Neuronal stem cell (in vitro differentiated cells): ENCODE measurements at regions not wholly inside any gene's neighbourhood (a gene's known extent, or its start where the extent isn't known, plus 50 kb on each side); places are given as distances from the start of the nearest gene placed in this dataset.
A peak's percentile ranks its signal among the peaks of the same experiment; 100 is the strongest.

Source experiments
- DNase-seq: peaks from one replicate; pipeline ENCODE4 v3.0.0-alpha.2; 2013; ENCODE audit warnings: low spot score
- H2AFZ ChIP-seq: one replicate; pipeline ENCODE4 v1.6.1; 2013; ENCODE audit warnings: mild to moderate bottlenecking, low read length, inconsistent platforms
- H2AK5ac ChIP-seq: 2 replicates; pipeline ENCODE4 v1.6.1; 2013; ENCODE audit warnings: low read depth, mild to moderate bottlenecking, inconsistent platforms, low read length, moderate library complexity, mixed read lengths
- H2BK120ac ChIP-seq: 2 replicates; pipeline ENCODE4 v1.6.1; 2013; ENCODE audit warnings: low read depth, mild to moderate bottlenecking, inconsistent platforms, low read length, moderate library complexity, mixed read lengths
- H2BK12ac ChIP-seq: one replicate; pipeline ENCODE4 v1.6.1; 2013; ENCODE audit warnings: low read length, inconsistent platforms
- H2BK15ac ChIP-seq: 2 replicates; pipeline ENCODE4 v1.6.1; 2013; ENCODE audit warnings: mild to moderate bottlenecking, low read length, inconsistent platforms, mixed read lengths
- H2BK5ac ChIP-seq: one replicate; pipeline ENCODE4 v1.6.1; 2013; ENCODE audit warnings: inconsistent platforms, mild to moderate bottlenecking, low read length, moderate library complexity
- H3K14ac ChIP-seq: one replicate; pipeline ENCODE4 v1.6.1; 2013; ENCODE audit warnings: low read length, inconsistent platforms
- H3K18ac ChIP-seq: 2 replicates; pipeline ENCODE4 v1.6.1; 2013; ENCODE audit warnings: low read length, inconsistent platforms
- H3K23ac ChIP-seq: 2 replicates; pipeline ENCODE4 v1.6.1; 2013; ENCODE audit warnings: low read depth, mild to moderate bottlenecking, mixed read lengths, low read length, inconsistent platforms; ENCODE audit not compliant: poor library complexity
- H3K27ac ChIP-seq: replicated peaks from 3 replicates; pipeline ENCODE4 v1.5.1; 2013; ENCODE audit warnings: low read length, inconsistent platforms
- H3K27me3 ChIP-seq, 3 experiments: 2 replicates each; pipeline ENCODE4 v1.6.1; 2013; ENCODE audit warnings: low read length in 3 of 3, mild to moderate bottlenecking in 2 of 3, inconsistent platforms in 1 of 3, low read depth in 1 of 3, mixed read lengths in 1 of 3, moderate library complexity in 1 of 3; ENCODE audit not compliant: control insufficient read depth in 3 of 3, insufficient read depth in 3 of 3
- H3K36me3 ChIP-seq, 2 donors: replicated peaks in 1 of 2; 2 replicates each; pipeline ENCODE4 v1.6.1; 2013; ENCODE audit warnings: low read length in 2 of 2; ENCODE audit not compliant: control insufficient read depth in 2 of 2, insufficient read depth in 2 of 2
- H3K4ac ChIP-seq: 2 replicates; pipeline ENCODE4 v1.6.1; 2013; ENCODE audit warnings: inconsistent platforms, mild to moderate bottlenecking, low read length, moderate library complexity
- H3K4me1 ChIP-seq, 2 donors: 1 replicate in 1 of 2; 2 replicates in 1 of 2; pipeline ENCODE4 v1.6.1; 2013; ENCODE audit warnings: low read length in 2 of 2, low read depth in 1 of 2; ENCODE audit not compliant: control insufficient read depth in 2 of 2, insufficient read depth in 1 of 2
- H3K4me2 ChIP-seq: one replicate; pipeline ENCODE4 v1.6.1; 2013; ENCODE audit warnings: mild to moderate bottlenecking, low read length, inconsistent platforms; ENCODE audit not compliant: insufficient read depth, poor library complexity, severe bottlenecking
- H3K4me3 ChIP-seq, 2 donors: 2 replicates each; pipeline ENCODE4 v1.5.1; 2013; ENCODE audit warnings: low read length in 2 of 2, mild to moderate bottlenecking in 2 of 2, inconsistent platforms in 1 of 2, moderate library complexity in 1 of 2
- H3K79me1 ChIP-seq: one replicate; pipeline ENCODE4 v1.6.1; 2013; ENCODE audit warnings: low read depth, mild to moderate bottlenecking, inconsistent platforms, low read length, moderate library complexity
- H3K9ac ChIP-seq: one replicate; pipeline ENCODE4 v1.6.1; 2013; ENCODE audit warnings: mild to moderate bottlenecking, low read depth, low read length, inconsistent platforms; ENCODE audit not compliant: poor library complexity
- H3K9me3 ChIP-seq, 2 donors: replicated peaks in 1 of 2; 2 replicates each; pipeline versions ENCODE3 to v1.6.1; 2013; ENCODE audit warnings: low read length in 2 of 2, mild to moderate bottlenecking in 2 of 2, inconsistent platforms in 1 of 2, low read depth in 1 of 2, mixed read lengths in 1 of 2, moderate library complexity in 1 of 2; ENCODE audit not compliant: control insufficient read depth in 2 of 2, insufficient read depth in 1 of 2
- H4K8ac ChIP-seq: one replicate; pipeline ENCODE4 v1.6.1; 2013; ENCODE audit warnings: low read depth, mild to moderate bottlenecking, inconsistent platforms, low read length, moderate library complexity
- H4K91ac ChIP-seq: one replicate; pipeline ENCODE4 v1.6.1; 2013; ENCODE audit warnings: low read length, low read depth, mild to moderate bottlenecking, inconsistent platforms; ENCODE audit not compliant: poor library complexity
- WGBS, 2 donors: extraction: QIAGEN DNeasy Blood & Tissue Kit; methylation state at CpG; one replicate each; pipeline ENCODE4 v1.1.7; 2013; ENCODE audit warnings: missing lambda C conversion rate in 2 of 2, mixed read lengths in 1 of 2; ENCODE audit not compliant: insufficient read length in 2 of 2, insufficient replicate concordance in 1 of 2; ENCODE audit errors: extremely low coverage in 2 of 2; 5-methylcytosine and 5-hydroxymethylcytosine counted together

- no peaks in the 10 kb centered on the region for H3K9me3 ChIP-seq
- peaks cover 1% of the 10 kb centered on the region for H3K79me1 ChIP-seq
- no peak overlapping the region for H2AFZ ChIP-seq
- no peak overlapping the region for H3K14ac ChIP-seq
- no peaks in the 10 kb centered on the region for H3K27me3 ChIP-seq
- H2AK5ac ChIP-seq = no peak overlapping the region
- no peak overlapping the region for H3K23ac ChIP-seq
- DNase-seq = no peak
- H2BK15ac ChIP-seq = no peak overlapping the region
- no peaks in the 10 kb centered on the region for H3K4me1 ChIP-seq
- no peak overlapping the region for H2BK5ac ChIP-seq
- no peak overlapping the region for H3K27ac ChIP-seq
- no peak overlapping the region for H2BK120ac ChIP-seq
- H3K9ac ChIP-seq = no peak overlapping the region
- H2BK12ac ChIP-seq = no peak overlapping the region
- no peaks in the 10 kb centered on the region for H3K36me3 ChIP-seq
- H4K91ac ChIP-seq = no peak overlapping the region
- H4K8ac ChIP-seq = no peak overlapping the region
- WGBS, 2 donors = no CpG with 5 or more reads among the region's 2 CpGs
- H3K4me3 ChIP-seq = no peak overlapping the region
- no peak overlapping the region for H3K4ac ChIP-seq
- H3K4me2 ChIP-seq = no peak overlapping the region
- H3K18ac ChIP-seq = no peak overlapping the region
These were observed 215.6 kb upstream of the ATP2B1 start for GRCh38 chr12:89924191-89924590.

GRCh38 chr12:89923091-89923490 is 214.5 kb upstream of the ATP2B1 start:
- H3K14ac ChIP-seq = no peak overlapping the region
- H3K79me1 ChIP-seq = peaks cover 1% of the 10 kb centered on the region
- no peak overlapping the region for H2BK120ac ChIP-seq
- H3K9ac ChIP-seq = no peak overlapping the region
- H2BK15ac ChIP-seq = no peak overlapping the region
- H3K4me2 ChIP-seq = no peak overlapping the region
- no peak for DNase-seq
- H3K27ac ChIP-seq = no peak overlapping the region
- no peak overlapping the region for H2AK5ac ChIP-seq
- H3K23ac ChIP-seq = no peak overlapping the region
- no peak overlapping the region for H3K4me3 ChIP-seq
- H2BK5ac ChIP-seq = no peak overlapping the region
- no peaks in the 10 kb centered on the region for H3K36me3 ChIP-seq
- H3K9me3 ChIP-seq = no peaks in the 10 kb centered on the region
- H3K4me1 ChIP-seq = no peaks in the 10 kb centered on the region
- no peak overlapping the region for H2BK12ac ChIP-seq
- H3K4ac ChIP-seq = no peak overlapping the region
- H3K27me3 ChIP-seq = no peaks in the 10 kb centered on the region
- no peak overlapping the region for H3K18ac ChIP-seq
- no peak overlapping the region for H4K8ac ChIP-seq
- no peak overlapping the region for H2AFZ ChIP-seq
- H4K91ac ChIP-seq = no peak overlapping the region

- Histone ChIP-seq H3K18ac (no peak overlapping the region), H3K9me3 (no peaks in the 10 kb centered on the region), H3K4me2 (no peak overlapping the region), H4K8ac (no peak overlapping the region), H3K27me3 (no peaks in the 10 kb centered on the region), H2AFZ (peak overlapping the region; percentile 11), H3K4me3 (no peak overlapping the region), H2BK15ac (no peak overlapping the region), H3K36me3 (no peaks in the 10 kb centered on the region), H3K9ac (no peak overlapping the region), H3K27ac (no peak overlapping the region), H2BK5ac (no peak overlapping the region), H2BK12ac (no peak overlapping the region), H4K91ac (no peak overlapping the region), H3K4ac (no peak overlapping the region), H2AK5ac (no peak overlapping the region), H2BK120ac (no peak overlapping the region), H3K79me1 (peaks cover 1% of the 10 kb centered on the region), H3K4me1 (no peaks in the 10 kb centered on the region), H3K14ac (no peak overlapping the region), H3K23ac (no peak overlapping the region)
- no peak for DNase-seq
- WGBS, 2 donors = no CpG with 5 or more reads among the region's 6 CpGs
These were observed 212.2 kb upstream of the ATP2B1 start for GRCh38 chr12:89920866-89921265.

GRCh38 chr12:89919241-89919906 is 210.7 kb upstream of the ATP2B1 start:
- Histone ChIP-seq H2BK120ac (no peak overlapping the region), H3K27me3 (no peaks in the 10 kb centered on the region), H3K14ac (peak overlapping the region; percentile 6), H3K79me1 (peaks cover 1% of the 10 kb centered on the region), H3K23ac (no peak overlapping the region), H2AFZ (no peak overlapping the region), H3K4me2 (no peak overlapping the region), H3K36me3 (no peaks in the 10 kb centered on the region), H3K27ac (no peak overlapping the region), H3K4me3 (no peak overlapping the region), H3K18ac (peak overlapping the region; percentile 88), H2AK5ac (peak overlapping the region; percentile 93), H3K4ac (no peak overlapping the region), H4K91ac (no peak overlapping the region), H3K9ac (no peak overlapping the region), H2BK12ac (peak overlapping the region; percentile 31), H3K4me1 (no peaks in the 10 kb centered on the region), H3K9me3 (no peaks in the 10 kb centered on the region), H4K8ac (no peak overlapping the region), H2BK5ac (peak overlapping the region; percentile 77), H2BK15ac (peak overlapping the region; percentile 98)
- DNase-seq = no peak
- no CpG with 5 or more reads among the region's 26 CpGs for WGBS, 2 donors
